ENCODE measurements at regions not wholly inside any gene's neighbourhood (a gene's known extent, or its start where the extent isn't known, plus 50 kb on each side); places are given as distances from the start of the nearest gene placed in this dataset.

- no peak for DNase-seq (ENCODE audit: low read depth, low spot score)
These were observed 112.9 kb upstream of the TRIB2 start for GRCh38 chr2:12603781-12604295.

GRCh38 chr2:12604341-12604740 is 112.4 kb upstream of the TRIB2 start:
- no peaks in the 10 kb centered on the region for H3K4me1 ChIP-seq (ENCODE audit: insufficient read depth, insufficient read length)
- no peak for DNase-seq (ENCODE audit: low read depth, low spot score)
- H3K36me3 ChIP-seq (ENCODE audit: insufficient read depth, insufficient read length, low read length): no peaks in the 10 kb centered on the region
- no peak overlapping the region for H3K9ac ChIP-seq (ENCODE audit: insufficient read length, low read depth)
- H3K4me3 ChIP-seq (ENCODE audit: insufficient read length, low read depth): no peak overlapping the region
- no peaks in the 10 kb centered on the region for H3K9me3 ChIP-seq (ENCODE audit: insufficient read depth, low read length)
- no peak for TF ChIP-seq YY1 (IDR thresholded peaks at IDR 0.05; ENCODE audit: insufficient read depth, insufficient read length)
- no peak for TF ChIP-seq SUZ12 (IDR thresholded peaks at IDR 0.05; ENCODE audit: extremely low read depth, insufficient read depth, insufficient read length)
- no peak for TF ChIP-seq ZNF274 (IDR thresholded peaks at IDR 0.05; ENCODE audit: low read depth, low read length)
- no peaks in the 10 kb centered on the region for H3K27me3 ChIP-seq (ENCODE audit: insufficient read depth, insufficient read length)

More at GRCh38 chr2:12603781-12604295, 112.9 kb upstream of the TRIB2 start:
- Histone ChIP-seq H3K9me3 (ENCODE audit: insufficient read depth, low read length) (no peaks in the 10 kb centered on the region), H3K4me3 (ENCODE audit: insufficient read length, low read depth) (no peak overlapping the region), H3K9ac (ENCODE audit: insufficient read length, low read depth) (no peak overlapping the region), H3K27me3 (ENCODE audit: insufficient read depth, insufficient read length) (no peaks in the 10 kb centered on the region), H3K4me1 (ENCODE audit: insufficient read depth, insufficient read length) (no peaks in the 10 kb centered on the region), H3K36me3 (ENCODE audit: insufficient read depth, insufficient read length, low read length) (no peaks in the 10 kb centered on the region)
- TF ChIP-seq ZNF274 (IDR thresholded peaks at IDR 0.05; ENCODE audit: low read depth, low read length) (no peak), YY1 (IDR thresholded peaks at IDR 0.05; ENCODE audit: insufficient read depth, insufficient read length) (no peak), SUZ12 (IDR thresholded peaks at IDR 0.05; ENCODE audit: extremely low read depth, insufficient read depth, insufficient read length) (no peak)

GRCh38 chr2:12605366-12605765 is 111.4 kb upstream of the TRIB2 start:
- no peaks in the 10 kb centered on the region for H3K9me3 ChIP-seq (ENCODE audit: insufficient read depth, low read length)
- no peak for TF ChIP-seq ZNF274 (IDR thresholded peaks at IDR 0.05; ENCODE audit: low read depth, low read length)
- TF ChIP-seq YY1 (IDR thresholded peaks at IDR 0.05; ENCODE audit: insufficient read depth, insufficient read length): no peak
- no peak for TF ChIP-seq SUZ12 (IDR thresholded peaks at IDR 0.05; ENCODE audit: extremely low read depth, insufficient read depth, insufficient read length)
- no peaks in the 10 kb centered on the region for H3K4me1 ChIP-seq (ENCODE audit: insufficient read depth, insufficient read length)
- no peak for DNase-seq (ENCODE audit: low read depth, low spot score)
- H3K4me3 ChIP-seq (ENCODE audit: insufficient read length, low read depth): no peak overlapping the region
- no peak overlapping the region for H3K9ac ChIP-seq (ENCODE audit: insufficient read length, low read depth)
- H3K36me3 ChIP-seq (ENCODE audit: insufficient read depth, insufficient read length, low read length): no peaks in the 10 kb centered on the region
- no peaks in the 10 kb centered on the region for H3K27me3 ChIP-seq (ENCODE audit: insufficient read depth, insufficient read length)

GRCh38 chr2:12605936-12606335 is 110.8 kb upstream of the TRIB2 start:
- no peaks in the 10 kb centered on the region for H3K27me3 ChIP-seq (ENCODE audit: insufficient read depth, insufficient read length)
- no peak overlapping the region for H3K9ac ChIP-seq (ENCODE audit: insufficient read length, low read depth)

GRCh38 chr2:12606472-12607000 is 110.2 kb upstream of the TRIB2 start:
- no peak for TF ChIP-seq YY1 (IDR thresholded peaks at IDR 0.05; ENCODE audit: insufficient read depth, insufficient read length)
- H3K36me3 ChIP-seq (ENCODE audit: insufficient read depth, insufficient read length, low read length): no peaks in the 10 kb centered on the region
- H3K4me3 ChIP-seq (ENCODE audit: insufficient read length, low read depth): no peak overlapping the region
- H3K4me1 ChIP-seq (ENCODE audit: insufficient read depth, insufficient read length): no peaks in the 10 kb centered on the region
- DNase-seq (ENCODE audit: low read depth, low spot score): no peak
- H3K27me3 ChIP-seq (ENCODE audit: insufficient read depth, insufficient read length): no peaks in the 10 kb centered on the region
- H3K9me3 ChIP-seq (ENCODE audit: insufficient read depth, low read length): no peaks in the 10 kb centered on the region
- no peak overlapping the region for H3K9ac ChIP-seq (ENCODE audit: insufficient read length, low read depth)

More at GRCh38 chr2:12605936-12606335, 110.8 kb upstream of the TRIB2 start:
- Histone ChIP-seq H3K4me1 (ENCODE audit: insufficient read depth, insufficient read length) (no peaks in the 10 kb centered on the region), H3K4me3 (ENCODE audit: insufficient read length, low read depth) (no peak overlapping the region), H3K36me3 (ENCODE audit: insufficient read depth, insufficient read length, low read length) (no peaks in the 10 kb centered on the region), H3K9me3 (ENCODE audit: insufficient read depth, low read length) (no peaks in the 10 kb centered on the region)
- no peak for TF ChIP-seq YY1 (IDR thresholded peaks at IDR 0.05; ENCODE audit: insufficient read depth, insufficient read length)
- TF ChIP-seq SUZ12 (IDR thresholded peaks at IDR 0.05; ENCODE audit: extremely low read depth, insufficient read depth, insufficient read length): no peak
- TF ChIP-seq ZNF274 (IDR thresholded peaks at IDR 0.05; ENCODE audit: low read depth, low read length): no peak
- DNase-seq (ENCODE audit: low read depth, low spot score): no peak

- no peak overlapping the region for H3K4me3 ChIP-seq (ENCODE audit: insufficient read length, low read depth)
- DNase-seq (ENCODE audit: low read depth, low spot score): no peak
- no peaks in the 10 kb centered on the region for H3K27me3 ChIP-seq (ENCODE audit: insufficient read depth, insufficient read length)
- no peaks in the 10 kb centered on the region for H3K4me1 ChIP-seq (ENCODE audit: insufficient read depth, insufficient read length)
- TF ChIP-seq YY1 (IDR thresholded peaks at IDR 0.05; ENCODE audit: insufficient read depth, insufficient read length) (no peak), ZNF274 (IDR thresholded peaks at IDR 0.05; ENCODE audit: low read depth, low read length) (no peak), SUZ12 (IDR thresholded peaks at IDR 0.05; ENCODE audit: extremely low read depth, insufficient read depth, insufficient read length) (no peak)
- H3K9ac ChIP-seq (ENCODE audit: insufficient read length, low read depth): no peak overlapping the region
- no peaks in the 10 kb centered on the region for H3K9me3 ChIP-seq (ENCODE audit: insufficient read depth, low read length)
- H3K36me3 ChIP-seq (ENCODE audit: insufficient read depth, insufficient read length, low read length): no peaks in the 10 kb centered on the region
These were observed 108.8 kb upstream of the TRIB2 start for GRCh38 chr2:12607971-12608370.

- Histone ChIP-seq H3K36me3 (ENCODE audit: insufficient read depth, insufficient read length, low read length) (no peaks in the 10 kb centered on the region), H3K4me3 (ENCODE audit: insufficient read length, low read depth) (no peak overlapping the region), H3K27me3 (ENCODE audit: insufficient read depth, insufficient read length) (no peaks in the 10 kb centered on the region), H3K4me1 (ENCODE audit: insufficient read depth, insufficient read length) (no peaks in the 10 kb centered on the region), H3K9me3 (ENCODE audit: insufficient read depth, low read length) (no peaks in the 10 kb centered on the region), H3K9ac (ENCODE audit: insufficient read length, low read depth) (no peak overlapping the region)
- TF ChIP-seq SUZ12 (IDR thresholded peaks at IDR 0.05; ENCODE audit: extremely low read depth, insufficient read depth, insufficient read length): no peak
- TF ChIP-seq ZNF274 (IDR thresholded peaks at IDR 0.05; ENCODE audit: low read depth, low read length): no peak
- no peak for DNase-seq (ENCODE audit: low read depth, low spot score)
These were observed 106.4 kb upstream of the TRIB2 start for GRCh38 chr2:12610314-12610713.
